H9 (cell line): ENCODE measurements at regions not wholly inside any gene's neighbourhood (a gene's known extent, or its start where the extent isn't known, plus 50 kb on each side); places are given as distances from the start of the nearest gene placed in this dataset.
"Not testable (repeated sequence)": the region's sequence is repeated elsewhere in the genome, so short reads cannot be mapped to it uniquely, and the experiment has no call there.

ENCODE experiments used
- DNase-seq: peaks from one replicate; pipeline ENCODE4 v3.0.0-alpha.2; 2017
- H2AFZ ChIP-seq: one replicate; pipeline ENCODE4 v1.6.1; 2013; ENCODE audit warnings: mild to moderate bottlenecking, low read length, control low read depth, moderate library complexity
- H2AK5ac ChIP-seq: 2 replicates; pipeline ENCODE4 v1.6.1; 2013; ENCODE audit warnings: low read length, control low read depth, mixed read lengths; ENCODE audit not compliant: insufficient read length
- H2BK120ac ChIP-seq: one replicate; pipeline ENCODE4 v1.6.1; 2013; ENCODE audit warnings: low read depth, mild to moderate bottlenecking, low read length, control low read depth, inconsistent platforms; ENCODE audit not compliant: poor library complexity, severe bottlenecking
- H2BK12ac ChIP-seq: 2 replicates; pipeline ENCODE4 v1.6.1; 2013; ENCODE audit warnings: low read length, control low read depth, mixed read lengths, low read depth; ENCODE audit not compliant: insufficient read length
- H2BK15ac ChIP-seq: 2 replicates; pipeline ENCODE4 v1.6.1; 2013; ENCODE audit warnings: low read depth, low read length, control low read depth
- H2BK20ac ChIP-seq: one replicate; pipeline ENCODE4 v1.6.1; 2013; ENCODE audit warnings: low read depth, mild to moderate bottlenecking, low read length, control low read depth, inconsistent platforms; ENCODE audit not compliant: poor library complexity, severe bottlenecking
- H2BK5ac ChIP-seq: 2 replicates; pipeline ENCODE4 v1.6.1; 2013; ENCODE audit warnings: low read length, control low read depth, mixed read lengths; ENCODE audit not compliant: insufficient read length
- H3K14ac ChIP-seq: 2 replicates; pipeline ENCODE4 v1.6.1; 2013; ENCODE audit warnings: low read length, control low read depth; ENCODE audit not compliant: insufficient read depth
- H3K18ac ChIP-seq: 2 replicates; pipeline ENCODE4 v1.6.1; 2013; ENCODE audit warnings: low read depth, mild to moderate bottlenecking, mixed read lengths, low read length, control low read depth; ENCODE audit not compliant: insufficient read length
- H3K23ac ChIP-seq: 2 replicates; pipeline ENCODE4 v1.6.1; 2013; ENCODE audit warnings: low read length, control low read depth, mixed read lengths, low read depth; ENCODE audit not compliant: insufficient read length
- H3K23me2 ChIP-seq: 2 replicates; pipeline ENCODE4 v1.6.1; 2013; ENCODE audit warnings: low read depth, mild to moderate bottlenecking, mixed read lengths, low read length, control low read depth; ENCODE audit not compliant: insufficient read length, poor library complexity, severe bottlenecking
- H3K27ac ChIP-seq: 2 replicates; pipeline ENCODE4 v1.5.1; 2013; ENCODE audit warnings: low read length, control low read depth, mixed read lengths, low read depth; ENCODE audit not compliant: insufficient read length
- H3K27me3 ChIP-seq: 2 replicates; pipeline ENCODE4 v1.6.1; 2013; ENCODE audit warnings: low read length, control low read depth, inconsistent platforms; ENCODE audit not compliant: insufficient read depth
- H3K4ac ChIP-seq: 2 replicates; pipeline ENCODE4 v1.6.1; 2013; ENCODE audit warnings: low read depth, mild to moderate bottlenecking, control low read depth, inconsistent platforms, low read length, moderate library complexity
- H3K4me1 ChIP-seq: 2 replicates; pipeline ENCODE4 v1.6.1; 2013; ENCODE audit warnings: low read length, control low read depth, inconsistent platforms; ENCODE audit not compliant: insufficient read depth
- H3K4me2 ChIP-seq: 2 replicates; pipeline ENCODE4 v1.6.1; 2013; ENCODE audit warnings: low read length, control low read depth, mixed read lengths; ENCODE audit not compliant: insufficient read length, insufficient read depth
- H3K56ac ChIP-seq: 2 replicates; pipeline ENCODE4 v1.6.1; 2013; ENCODE audit warnings: low read depth, mild to moderate bottlenecking, mixed read lengths, low read length, control low read depth; ENCODE audit not compliant: insufficient read length
- H3K79me1 ChIP-seq: 2 replicates; pipeline ENCODE4 v1.6.1; 2013; ENCODE audit warnings: low read depth, mild to moderate bottlenecking, moderate library complexity, low read length, control low read depth, inconsistent platforms; ENCODE audit not compliant: insufficient read depth, poor library complexity, severe bottlenecking
- H3K79me2 ChIP-seq: 2 replicates; pipeline ENCODE4 v1.6.1; 2013; ENCODE audit warnings: low read length, control low read depth, inconsistent platforms; ENCODE audit not compliant: insufficient read depth
- H3K9ac ChIP-seq: 2 replicates; pipeline ENCODE4 v1.6.1; 2013; ENCODE audit warnings: low read length, control low read depth, mixed read lengths; ENCODE audit not compliant: insufficient read length; ENCODE audit errors: extremely low read depth
- H3K9me3 ChIP-seq: one replicate; pipeline ENCODE4 v1.6.1; 2013; ENCODE audit warnings: low read depth, low read length, inconsistent platforms; ENCODE audit not compliant: control insufficient read depth
- H3T11ph ChIP-seq: one replicate; pipeline ENCODE4 v1.6.1; 2013; ENCODE audit warnings: mild to moderate bottlenecking, low read length, control low read depth, inconsistent platforms
- H4K20me1 ChIP-seq: one replicate; pipeline ENCODE4 v1.6.1; 2013; ENCODE audit not compliant: control insufficient read depth, insufficient read length, insufficient read depth
- H4K5ac ChIP-seq: 2 replicates; pipeline ENCODE4 v1.6.1; 2013; ENCODE audit warnings: low read depth, mild to moderate bottlenecking, mixed read lengths, low read length, control low read depth; ENCODE audit not compliant: insufficient read length
- H4K8ac ChIP-seq: replicated peaks from 2 replicates; pipeline ENCODE4 v1.6.1; 2013; ENCODE audit warnings: low read length, control low read depth, mixed read lengths, low read depth; ENCODE audit not compliant: insufficient read length
- H4K91ac ChIP-seq: 2 replicates; pipeline ENCODE4 v1.6.1; 2013; ENCODE audit warnings: low read depth, mild to moderate bottlenecking, moderate library complexity, mixed read lengths, low read length, control low read depth; ENCODE audit not compliant: insufficient read length
- H3K27ac Mint-ChIP-seq, 3 experiments: 2 replicates in 2 of 3; 3 replicates in 1 of 3; pipeline ENCODE4 v1.8.0; 2020 to 2021; ENCODE audit warnings: mixed read lengths in 3 of 3, mild to moderate bottlenecking in 1 of 3, moderate library complexity in 1 of 3
- H3K27me3 Mint-ChIP-seq: 2 replicates; pipeline ENCODE4 v1.8.0; 2021; ENCODE audit warnings: low read depth, mild to moderate bottlenecking, moderate library complexity, mixed read lengths
- H3K36me3 Mint-ChIP-seq, 3 experiments: 2 replicates in 2 of 3; 3 replicates in 1 of 3; pipeline ENCODE4 v1.8.0; 2020 to 2021; ENCODE audit warnings: low read depth in 3 of 3, mixed read lengths in 3 of 3; ENCODE audit not compliant: insufficient read depth in 1 of 3
- H3K4me1 Mint-ChIP-seq, 2 experiments: 2 replicates each; pipeline ENCODE4 v1.8.0; 2020; ENCODE audit warnings: mixed read lengths in 2 of 2
- H3K4me3 Mint-ChIP-seq, 2 experiments: 2 replicates in 1 of 2; 3 replicates in 1 of 2; pipeline ENCODE4 v1.8.0; 2020 to 2021; ENCODE audit warnings: mild to moderate bottlenecking in 2 of 2, mixed read lengths in 2 of 2, moderate library complexity in 1 of 2
- H3K9me3 Mint-ChIP-seq, 2 experiments: 2 replicates in 1 of 2; 3 replicates in 1 of 2; pipeline ENCODE4 v1.8.0; 2020; ENCODE audit warnings: mild to moderate bottlenecking in 2 of 2, mixed read lengths in 2 of 2, moderate library complexity in 1 of 2
- WGBS: extraction: QIAGEN DNeasy Blood & Tissue Kit; methylation state at CpG from one replicate; pipeline ENCODE4 v1.1.7; 2013; ENCODE audit warnings: missing lambda C conversion rate, low lambda C conversion rate, mixed read lengths; ENCODE audit not compliant: insufficient read length; ENCODE audit errors: extremely low coverage; 5-methylcytosine and 5-hydroxymethylcytosine counted together
- TF ChIP-seq, protein P1 (sequence below): fragments of 200-600 bp; sonication (generic); conservative IDR thresholded peaks from 3 replicates; pipeline ENCODE4 v1.8.0; 2021; ENCODE audit warnings: antibody characterized with exemption, mild to moderate bottlenecking

DNA sequence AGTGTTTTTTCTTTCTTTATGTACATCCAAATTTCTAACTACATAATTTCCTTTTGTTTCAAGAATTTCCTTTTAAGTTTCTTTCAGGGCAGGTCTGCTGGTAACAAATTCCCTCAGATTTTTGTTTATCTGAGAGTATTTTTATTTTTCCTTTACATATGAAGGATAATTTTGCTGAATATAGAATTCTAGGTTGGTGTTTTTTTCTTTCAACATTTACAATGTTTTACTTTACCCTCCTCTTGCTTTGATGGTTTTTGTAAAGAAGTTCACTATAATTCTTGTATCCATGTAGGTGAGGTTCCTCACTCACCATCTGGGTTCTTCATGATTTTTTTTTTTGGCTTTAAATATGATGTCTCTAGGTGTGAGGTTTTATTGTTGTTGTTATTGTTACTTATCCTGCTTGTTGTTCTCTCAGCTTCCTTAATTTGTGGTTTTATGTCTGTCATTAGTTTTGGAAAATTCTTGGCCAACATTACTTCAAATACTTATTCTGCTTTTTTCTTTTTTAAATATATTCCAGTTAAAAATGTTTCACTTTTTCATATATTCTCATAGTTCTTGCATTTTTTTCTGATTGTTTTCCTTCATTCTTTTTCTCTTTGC lies 580.1 kb upstream of the CITED2 start:
- no peaks in the 10 kb centered on the region for H4K20me1 ChIP-seq
- no peak overlapping the region for H4K5ac ChIP-seq
- H3K27me3 ChIP-seq: no peaks in the 10 kb centered on the region
- H3K23me2 ChIP-seq: no peaks in the 10 kb centered on the region
- no peak overlapping the region for H4K8ac ChIP-seq
- peaks cover 15 to 23% of the 10 kb centered on the region in 2 experiments for H3K9me3 Mint-ChIP-seq
- H3K9me3 ChIP-seq: no peaks in the 10 kb centered on the region
- no peak overlapping the region for H2BK12ac ChIP-seq
- H2BK120ac ChIP-seq: no peak overlapping the region
- no peak overlapping the region for H2AK5ac ChIP-seq
- no peak overlapping the region for H3K23ac ChIP-seq
- no peak overlapping the region for H3K27ac ChIP-seq
- H3K4me1 ChIP-seq: no peaks in the 10 kb centered on the region
- TF ChIP-seq, protein P1, sequence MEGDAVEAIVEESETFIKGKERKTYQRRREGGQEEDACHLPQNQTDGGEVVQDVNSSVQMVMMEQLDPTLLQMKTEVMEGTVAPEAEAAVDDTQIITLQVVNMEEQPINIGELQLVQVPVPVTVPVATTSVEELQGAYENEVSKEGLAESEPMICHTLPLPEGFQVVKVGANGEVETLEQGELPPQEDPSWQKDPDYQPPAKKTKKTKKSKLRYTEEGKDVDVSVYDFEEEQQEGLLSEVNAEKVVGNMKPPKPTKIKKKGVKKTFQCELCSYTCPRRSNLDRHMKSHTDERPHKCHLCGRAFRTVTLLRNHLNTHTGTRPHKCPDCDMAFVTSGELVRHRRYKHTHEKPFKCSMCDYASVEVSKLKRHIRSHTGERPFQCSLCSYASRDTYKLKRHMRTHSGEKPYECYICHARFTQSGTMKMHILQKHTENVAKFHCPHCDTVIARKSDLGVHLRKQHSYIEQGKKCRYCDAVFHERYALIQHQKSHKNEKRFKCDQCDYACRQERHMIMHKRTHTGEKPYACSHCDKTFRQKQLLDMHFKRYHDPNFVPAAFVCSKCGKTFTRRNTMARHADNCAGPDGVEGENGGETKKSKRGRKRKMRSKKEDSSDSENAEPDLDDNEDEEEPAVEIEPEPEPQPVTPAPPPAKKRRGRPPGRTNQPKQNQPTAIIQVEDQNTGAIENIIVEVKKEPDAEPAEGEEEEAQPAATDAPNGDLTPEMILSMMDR: no peak
- no peak overlapping the region for H3T11ph ChIP-seq
- no peaks in the 10 kb centered on the region for H3K79me1 ChIP-seq
- no peak overlapping the region for H3K4ac ChIP-seq
- H3K36me3 Mint-ChIP-seq: peaks cover 2 to 27% (median 7%) of the 10 kb centered on the region in 3 experiments; a peak in 6 of 7 replicates
- no peak overlapping the region for H3K9ac ChIP-seq
- no peak overlapping the region for H3K27ac Mint-ChIP-seq
- H2BK20ac ChIP-seq: no peak overlapping the region
- no peak overlapping the region for H4K91ac ChIP-seq
- no peak overlapping the region for H3K4me3 Mint-ChIP-seq
- H2AFZ ChIP-seq: no peak overlapping the region
- H3K56ac ChIP-seq: no peak overlapping the region
- no peak for DNase-seq
- H3K27me3 Mint-ChIP-seq: no peaks in the 10 kb centered on the region
- H2BK5ac ChIP-seq: no peak overlapping the region
- no peaks in the 10 kb centered on the region for H3K4me1 Mint-ChIP-seq
- H3K14ac ChIP-seq: no peak overlapping the region
- H2BK15ac ChIP-seq: no peak overlapping the region
- no peaks in the 10 kb centered on the region for H3K79me2 ChIP-seq
- no peak overlapping the region for H3K4me2 ChIP-seq
- H3K18ac ChIP-seq: no peak overlapping the region

DNA sequence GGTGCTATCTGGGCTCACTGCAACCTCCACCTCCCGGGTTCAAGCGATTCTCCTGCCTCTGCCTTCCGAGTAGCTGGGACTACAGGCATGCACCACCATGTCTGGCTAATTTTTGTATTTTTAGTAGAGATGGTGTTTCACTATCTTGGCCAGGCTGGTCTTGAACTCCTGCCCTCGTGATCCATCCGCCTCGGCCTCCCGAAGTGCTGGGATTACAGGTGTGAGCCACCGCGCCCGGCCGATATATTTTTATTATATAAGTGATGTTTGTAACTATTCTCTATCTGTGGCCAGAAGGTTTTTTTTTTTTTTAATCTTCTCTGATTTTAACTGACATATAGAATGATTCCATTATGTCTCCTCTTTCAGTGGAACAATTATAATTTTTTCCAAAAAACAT lies 579.3 kb upstream of the CITED2 start:
- Mint-ChIP-seq H3K9me3 (peaks cover 20 to 25% of the 10 kb centered on the region in 2 experiments), H3K36me3 (peaks cover 2 to 32% (median 7%) of the 10 kb centered on the region in 3 experiments; a peak in 6 of 7 replicates)
- not testable (repeated sequence) for H3K79me2 ChIP-seq, H3K27me3 Mint-ChIP-seq, H2BK15ac ChIP-seq, H3K56ac ChIP-seq, H4K5ac ChIP-seq, H3K27ac ChIP-seq, H4K20me1 ChIP-seq, H3K23me2 ChIP-seq, DNase-seq, H3K4ac ChIP-seq, H4K91ac ChIP-seq, H3K27ac Mint-ChIP-seq, H3K79me1 ChIP-seq, H3K4me1 ChIP-seq, H3K4me1 Mint-ChIP-seq, H3K23ac ChIP-seq, H4K8ac ChIP-seq, H3K18ac ChIP-seq, H2BK12ac ChIP-seq, H2AFZ ChIP-seq, H2BK5ac ChIP-seq, H3K4me3 Mint-ChIP-seq, H3K9ac ChIP-seq, H3T11ph ChIP-seq, H3K14ac ChIP-seq, H2BK120ac ChIP-seq, H2BK20ac ChIP-seq, H3K9me3 ChIP-seq, H3K27me3 ChIP-seq, H3K4me2 ChIP-seq, H2AK5ac ChIP-seq
- WGBS: no CpG with 5 or more reads among the region's 11 CpGs
